ENCODE measurements at regions not wholly inside any gene's neighbourhood (a gene's known extent, or its start where the extent isn't known, plus 50 kb on each side); places are given as distances from the start of the nearest gene placed in this dataset.

DNA sequence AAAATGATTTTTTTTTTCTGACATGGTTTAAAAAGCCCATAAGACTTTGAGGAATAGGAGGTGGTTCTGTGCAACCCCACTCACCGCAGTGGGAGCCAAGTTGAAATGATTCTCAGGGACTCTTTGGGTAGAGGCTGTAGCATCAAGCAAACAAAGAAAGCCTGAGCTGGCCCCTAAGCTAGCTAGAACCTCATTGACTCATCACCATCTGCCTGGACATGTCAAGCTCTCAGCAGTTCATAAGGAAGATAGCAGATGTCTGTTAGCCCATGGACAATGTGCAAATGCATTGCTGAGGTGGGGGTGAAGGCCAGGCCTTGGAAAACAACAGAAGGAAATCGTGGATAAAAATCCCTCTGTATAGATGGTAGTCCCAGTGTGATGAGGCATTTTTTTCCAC, 234.8 kb downstream of the NR2F2 start:
- no peak overlapping the region for H3K27ac ChIP-seq
- H3K4me1 ChIP-seq (replicated peaks): no peaks in the 10 kb centered on the region
- H3K36me3 ChIP-seq: no peaks in the 10 kb centered on the region
- H3K4me3 ChIP-seq: no peak overlapping the region
- H3K27me3 ChIP-seq (replicated peaks): no peaks in the 10 kb centered on the region
- no peaks in the 10 kb centered on the region for H3K9me3 ChIP-seq (replicated peaks)
- DNase-seq (ENCODE audit: low read depth in 1 of 2, low spot score in 2 of 2): no peak

DNA sequence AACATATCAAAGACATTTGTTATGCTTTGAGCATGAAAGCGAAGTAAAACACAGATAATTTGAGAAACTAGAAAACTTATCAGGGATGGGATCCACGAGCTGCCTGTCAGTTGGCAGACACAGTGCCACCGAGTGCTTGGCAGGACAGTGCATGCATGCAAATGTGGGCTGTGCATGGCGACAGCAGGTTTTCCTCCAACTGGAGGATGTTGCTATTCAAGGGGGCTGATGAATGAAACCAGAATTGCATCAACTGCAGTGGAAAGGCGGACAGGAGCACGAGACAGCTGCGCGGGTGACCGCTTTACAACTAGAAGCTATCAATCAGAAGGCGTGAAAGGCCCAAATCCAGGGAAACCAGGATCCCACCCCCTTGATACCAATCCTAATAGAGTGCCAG, 244.3 kb downstream of the NR2F2 start:
- Histone ChIP-seq H3K27me3 (replicated peaks) (no peaks in the 10 kb centered on the region), H3K9me3 (replicated peaks) (no peaks in the 10 kb centered on the region), H3K4me1 (replicated peaks) (no peaks in the 10 kb centered on the region), H3K27ac (no peak overlapping the region), H3K4me3 (no peak overlapping the region), H3K36me3 (no peaks in the 10 kb centered on the region)
- no peak for DNase-seq (ENCODE audit: low read depth in 1 of 2, low spot score in 2 of 2)

DNA sequence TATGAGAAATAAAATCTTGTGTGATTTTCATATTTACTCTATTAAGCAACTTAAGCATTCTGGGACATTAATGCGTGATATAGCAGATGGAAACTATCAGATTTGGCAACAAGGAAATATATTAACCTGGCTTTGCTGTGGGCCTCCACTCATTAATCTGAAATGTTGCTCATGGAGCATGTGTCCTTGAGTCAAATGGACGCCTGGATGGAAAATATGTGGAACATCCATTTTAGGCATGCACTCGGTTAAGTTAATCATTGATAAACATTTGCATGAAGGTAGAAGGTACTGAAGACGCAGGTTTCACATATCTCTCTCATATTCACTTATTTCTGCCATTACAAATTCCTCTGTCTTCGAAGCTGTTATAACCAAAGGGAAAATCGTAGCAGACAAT, 246.1 kb downstream of the NR2F2 start:
- Histone ChIP-seq H3K4me3 (no peak overlapping the region), H3K36me3 (no peaks in the 10 kb centered on the region), H3K9me3 (replicated peaks) (no peaks in the 10 kb centered on the region), H3K4me1 (replicated peaks) (no peaks in the 10 kb centered on the region), H3K27me3 (replicated peaks) (no peaks in the 10 kb centered on the region), H3K27ac (no peak overlapping the region)
- DNase-seq (ENCODE audit: low read depth in 1 of 2, low spot score in 2 of 2): no peak

DNA sequence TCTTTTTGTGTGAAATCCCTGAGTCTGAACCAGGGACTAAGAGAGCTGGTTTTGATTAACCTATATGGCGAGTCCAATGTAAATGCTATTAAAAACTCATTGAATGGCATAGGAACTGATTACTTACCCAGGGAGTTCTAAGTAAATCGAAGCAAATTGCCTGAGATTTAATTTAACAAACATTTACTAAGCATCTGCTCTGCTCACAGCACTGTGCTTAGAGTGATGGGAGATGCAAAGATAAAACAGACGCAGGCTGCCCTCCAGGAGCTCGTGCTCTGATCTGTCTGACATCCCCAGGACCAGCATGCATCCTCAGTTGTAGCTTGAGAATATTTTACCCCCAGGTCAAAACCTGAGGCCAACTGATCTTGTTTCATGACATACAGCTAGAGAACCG, 247.9 kb downstream of the NR2F2 start:
- DNase-seq (ENCODE audit: low read depth in 1 of 2, low spot score in 2 of 2): no peak
- Histone ChIP-seq H3K4me1 (replicated peaks) (no peaks in the 10 kb centered on the region), H3K36me3 (no peaks in the 10 kb centered on the region), H3K4me3 (no peak overlapping the region), H3K27ac (no peak overlapping the region), H3K27me3 (replicated peaks) (no peaks in the 10 kb centered on the region), H3K9me3 (replicated peaks) (no peaks in the 10 kb centered on the region)

DNA sequence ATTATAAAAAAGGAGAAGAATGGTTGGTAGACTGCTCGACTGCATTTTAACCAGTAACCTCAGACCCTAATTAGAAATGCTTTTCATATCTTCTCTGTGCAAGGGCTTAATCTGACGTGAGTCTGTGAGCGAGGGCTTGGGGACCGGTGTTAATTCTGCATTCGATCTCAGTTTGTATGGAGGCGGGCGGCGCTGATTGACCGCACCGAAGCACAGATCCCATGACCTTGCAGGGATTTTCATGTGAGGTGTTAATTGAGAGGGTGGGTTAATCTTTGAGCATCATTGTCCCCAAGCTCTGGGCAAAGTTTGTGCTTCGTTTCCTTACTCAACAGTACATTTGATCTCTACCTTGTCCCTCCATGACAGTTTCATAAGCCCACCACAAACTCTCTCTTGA, 250.9 kb downstream of the NR2F2 start:
- no peaks in the 10 kb centered on the region for H3K9me3 ChIP-seq (replicated peaks)
- no peak overlapping the region for H3K4me3 ChIP-seq
- no peaks in the 10 kb centered on the region for H3K27me3 ChIP-seq (replicated peaks)
- DNase-seq (ENCODE audit: low read depth in 1 of 2, low spot score in 2 of 2): no peak
- no peak overlapping the region for H3K27ac ChIP-seq
- H3K4me1 ChIP-seq (replicated peaks): no peaks in the 10 kb centered on the region
- H3K36me3 ChIP-seq: no peaks in the 10 kb centered on the region

DNA sequence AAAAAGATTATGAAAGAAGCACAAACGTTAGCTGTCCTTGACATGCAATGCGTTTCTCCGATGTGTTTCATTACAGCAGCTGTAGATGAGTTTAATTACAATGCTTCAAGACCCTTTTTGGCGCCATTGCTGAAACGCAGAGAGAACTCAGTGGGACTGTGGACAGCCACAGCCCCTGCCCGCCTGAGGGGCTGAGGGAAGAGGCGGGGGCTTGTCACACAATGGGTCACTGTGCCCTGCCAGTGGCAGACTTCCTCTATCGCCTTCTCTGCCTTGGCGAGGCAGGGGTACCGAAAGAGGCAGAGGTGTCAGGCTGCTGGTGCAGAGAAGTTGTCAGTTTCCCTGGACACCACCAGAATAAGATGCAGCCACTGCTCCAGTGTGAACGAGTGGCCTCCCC, 252.0 kb downstream of the NR2F2 start:
- Histone ChIP-seq H3K27me3 (replicated peaks) (no peaks in the 10 kb centered on the region), H3K27ac (no peak overlapping the region), H3K36me3 (no peaks in the 10 kb centered on the region), H3K4me3 (no peak overlapping the region), H3K4me1 (replicated peaks) (no peaks in the 10 kb centered on the region), H3K9me3 (replicated peaks) (no peaks in the 10 kb centered on the region)
- DNase-seq (ENCODE audit: low read depth in 1 of 2, low spot score in 2 of 2): no peak

DNA sequence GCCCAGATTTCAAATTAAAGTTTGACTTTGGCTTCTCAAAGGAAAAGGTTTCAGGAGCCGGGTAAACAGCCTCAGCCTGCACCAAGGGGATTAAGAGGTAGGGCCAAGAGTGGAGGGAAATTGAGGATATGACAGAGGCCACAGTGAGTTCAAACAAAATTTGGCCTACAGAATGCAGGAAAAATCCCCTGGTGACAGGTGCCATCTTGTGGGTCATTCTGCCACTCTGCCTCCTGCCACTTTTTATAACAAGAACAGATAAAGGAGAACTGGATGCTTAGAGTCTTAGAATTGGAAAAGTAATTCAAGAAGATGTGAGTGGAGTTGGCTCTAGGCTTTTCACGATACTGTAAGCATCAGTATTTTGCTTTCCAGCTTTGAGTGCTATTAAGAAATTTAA, 253.2 kb downstream of the NR2F2 start:
- no peaks in the 10 kb centered on the region for H3K36me3 ChIP-seq
- no peak overlapping the region for H3K4me3 ChIP-seq
- no peaks in the 10 kb centered on the region for H3K9me3 ChIP-seq (replicated peaks)
- H3K4me1 ChIP-seq (replicated peaks): no peaks in the 10 kb centered on the region
- DNase-seq (ENCODE audit: low read depth in 1 of 2, low spot score in 2 of 2): no peak
- no peaks in the 10 kb centered on the region for H3K27me3 ChIP-seq (replicated peaks)
- H3K27ac ChIP-seq: no peak overlapping the region

DNA sequence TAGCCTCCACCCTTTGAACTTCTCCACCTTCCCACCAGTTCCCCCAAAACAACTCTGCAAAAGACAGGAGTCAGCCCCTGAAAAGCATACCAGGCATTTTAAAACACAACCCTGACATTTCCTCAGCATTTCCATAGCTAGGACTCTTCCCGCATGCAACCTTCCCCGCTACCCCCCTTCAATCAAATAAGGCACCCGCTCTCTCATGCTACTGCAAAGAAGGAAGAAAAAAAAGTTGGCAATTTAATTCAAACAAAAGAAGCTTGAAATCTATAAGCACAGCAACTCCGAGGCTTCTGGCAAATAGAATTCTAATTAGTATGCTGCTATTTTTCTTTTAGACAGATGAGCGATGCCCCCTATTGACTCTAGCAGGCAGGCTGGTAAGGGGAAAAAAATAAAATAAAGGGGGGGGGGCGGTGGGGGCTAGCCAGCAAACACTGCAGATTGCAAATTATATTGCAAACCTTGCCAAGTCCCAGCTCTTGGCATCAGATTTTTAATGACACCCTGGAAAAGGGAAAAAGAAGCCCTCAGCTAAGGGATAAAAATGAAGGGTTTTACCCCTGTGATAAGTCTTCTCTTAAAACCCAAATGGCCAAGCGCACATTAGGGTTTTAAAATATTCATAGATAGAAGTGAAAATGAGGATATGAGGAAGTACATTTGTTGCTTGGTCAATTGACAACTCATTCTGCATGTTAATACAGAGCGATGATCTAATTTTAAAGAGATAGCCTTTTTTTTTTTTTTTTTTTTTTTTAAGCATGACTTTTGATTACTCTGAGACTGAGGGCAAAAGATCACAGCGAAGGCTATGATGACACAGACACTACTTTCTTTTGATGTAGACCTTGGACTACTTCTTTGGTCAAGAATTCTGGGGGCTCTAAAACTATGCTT, 255.2 kb downstream of the NR2F2 start:
- no peak overlapping the region for H3K27ac ChIP-seq
- no peak overlapping the region for H3K4me3 ChIP-seq
- DNase-seq (ENCODE audit: low read depth in 1 of 2, low spot score in 2 of 2): no peak
- H3K9me3 ChIP-seq (replicated peaks): no peaks in the 10 kb centered on the region
- no peaks in the 10 kb centered on the region for H3K36me3 ChIP-seq
- H3K27me3 ChIP-seq (replicated peaks): no peaks in the 10 kb centered on the region
- H3K4me1 ChIP-seq (replicated peaks): no peaks in the 10 kb centered on the region

DNA sequence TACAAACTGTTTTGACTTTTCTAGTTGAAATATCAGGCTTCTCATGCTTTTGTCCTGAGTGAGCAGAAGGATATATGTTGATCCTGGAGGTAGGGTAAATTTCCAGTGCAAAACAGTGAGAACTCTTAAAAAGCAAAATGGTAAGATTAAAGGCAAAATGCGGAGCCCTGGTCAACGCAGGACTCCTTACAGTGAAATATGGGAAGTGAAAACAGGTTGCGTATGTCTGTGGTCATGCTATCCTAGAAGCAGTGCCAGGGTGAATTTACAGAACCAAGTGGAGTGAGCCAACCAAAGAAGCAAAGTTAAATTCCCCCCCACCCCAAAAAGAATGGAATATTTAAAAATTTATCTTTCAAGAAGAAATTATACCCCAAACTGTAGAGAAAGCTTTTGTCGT, 256.4 kb downstream of the NR2F2 start:
- no peaks in the 10 kb centered on the region for H3K27me3 ChIP-seq (replicated peaks)
- no peak overlapping the region for H3K27ac ChIP-seq
- no peaks in the 10 kb centered on the region for H3K9me3 ChIP-seq (replicated peaks)
- no peak overlapping the region for H3K4me3 ChIP-seq
- no peak for DNase-seq (ENCODE audit: low read depth in 1 of 2, low spot score in 2 of 2)
- no peaks in the 10 kb centered on the region for H3K36me3 ChIP-seq
- H3K4me1 ChIP-seq (replicated peaks): no peaks in the 10 kb centered on the region

DNA sequence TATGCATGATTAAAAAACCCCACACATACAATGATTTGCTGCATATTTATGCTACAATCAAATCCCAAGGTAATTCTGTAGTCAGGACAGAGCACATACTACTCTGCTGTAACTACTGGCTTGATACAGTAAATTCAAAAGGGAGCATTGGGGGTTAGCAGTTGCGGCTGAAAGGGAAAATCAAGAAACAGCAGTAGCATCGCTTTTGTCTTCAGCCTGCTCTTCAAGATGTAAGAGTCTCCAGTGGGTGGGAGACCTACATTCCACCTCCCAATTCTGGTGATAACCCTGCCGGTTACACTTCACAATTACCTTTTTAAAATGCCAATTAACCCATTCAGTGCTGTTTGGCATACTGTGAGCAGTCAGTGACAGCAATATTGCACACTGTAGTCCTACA, 259.4 kb downstream of the NR2F2 start:
- no peak for DNase-seq (ENCODE audit: low read depth in 1 of 2, low spot score in 2 of 2)
- no peaks in the 10 kb centered on the region for H3K9me3 ChIP-seq (replicated peaks)

DNA sequence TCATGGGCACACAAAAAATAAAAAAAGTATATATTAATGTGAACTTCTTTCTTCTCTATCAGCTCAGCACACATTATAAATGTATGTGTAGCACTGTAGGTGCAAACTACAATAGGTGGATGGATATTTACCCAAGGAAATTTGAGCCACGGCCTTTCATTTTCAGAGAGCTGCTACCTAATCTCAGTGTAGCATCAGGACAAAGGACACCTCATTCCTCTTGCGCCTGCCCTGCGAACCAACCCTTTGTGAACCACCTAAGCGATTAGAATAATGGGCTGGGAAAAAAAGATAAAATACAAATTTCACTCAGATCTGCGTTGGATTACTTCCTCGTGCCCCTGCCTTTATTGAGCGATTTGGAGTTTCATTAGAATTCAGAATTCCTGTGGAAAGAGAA, 263.2 kb downstream of the NR2F2 start:
- no peak overlapping the region for H3K4me3 ChIP-seq

More for the DNA sequence above, 259.4 kb downstream of the NR2F2 start:
- no peaks in the 10 kb centered on the region for H3K27me3 ChIP-seq (replicated peaks)
- H3K4me3 ChIP-seq: no peak overlapping the region
- no peaks in the 10 kb centered on the region for H3K36me3 ChIP-seq
- no peak overlapping the region for H3K27ac ChIP-seq
- no peaks in the 10 kb centered on the region for H3K4me1 ChIP-seq (replicated peaks)

DNA sequence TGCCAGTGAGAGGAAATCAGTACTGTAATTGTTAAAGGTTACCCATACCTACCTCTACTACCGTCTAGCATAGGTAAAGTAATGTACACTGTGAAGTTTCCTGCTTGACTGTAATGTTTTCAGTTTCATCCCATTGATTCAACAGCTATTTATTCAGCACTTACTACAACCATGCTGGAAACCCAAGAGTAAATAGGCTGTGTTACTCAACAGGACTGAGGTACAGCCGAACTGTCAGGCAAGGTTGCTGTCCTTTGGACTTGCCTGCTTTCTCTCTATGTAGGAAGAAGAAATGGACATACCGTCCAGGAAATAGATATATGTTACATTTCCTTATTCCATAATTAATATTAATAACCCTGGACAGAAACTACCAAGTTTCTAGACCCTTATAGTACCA, 265.5 kb downstream of the NR2F2 start:
- no peaks in the 10 kb centered on the region for H3K4me1 ChIP-seq (replicated peaks)
- no peaks in the 10 kb centered on the region for H3K27me3 ChIP-seq (replicated peaks)
- DNase-seq (ENCODE audit: low read depth in 1 of 2, low spot score in 2 of 2): no peak
- H3K27ac ChIP-seq: no peak overlapping the region
- H3K36me3 ChIP-seq: no peaks in the 10 kb centered on the region
- H3K4me3 ChIP-seq: no peak overlapping the region
- H3K9me3 ChIP-seq (replicated peaks): no peaks in the 10 kb centered on the region

More for the DNA sequence above, 263.2 kb downstream of the NR2F2 start:
- no peak for DNase-seq (ENCODE audit: low read depth in 1 of 2, low spot score in 2 of 2)
- no peaks in the 10 kb centered on the region for H3K36me3 ChIP-seq
- H3K4me1 ChIP-seq (replicated peaks): no peaks in the 10 kb centered on the region
- no peaks in the 10 kb centered on the region for H3K9me3 ChIP-seq (replicated peaks)
- H3K27ac ChIP-seq: no peak overlapping the region
- H3K27me3 ChIP-seq (replicated peaks): no peaks in the 10 kb centered on the region

DNA sequence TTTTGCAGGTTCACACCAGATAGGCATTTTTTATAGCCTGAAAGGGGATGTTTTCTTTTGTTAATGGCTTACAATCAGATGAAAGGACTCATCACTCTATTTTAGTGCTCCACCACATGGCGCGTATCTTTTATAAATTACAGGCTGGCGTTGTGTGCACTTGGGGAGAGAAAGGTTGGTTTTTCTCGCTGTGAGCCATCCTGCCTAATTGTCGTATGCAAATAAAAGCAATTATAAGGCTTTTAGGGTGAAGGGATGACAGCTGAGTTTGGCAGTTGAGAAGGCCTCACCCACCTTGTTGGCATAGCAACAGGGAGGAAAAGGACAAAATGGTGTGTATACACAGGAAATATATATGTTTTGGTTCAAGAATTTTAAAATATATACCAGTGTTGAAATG, 268.0 kb downstream of the NR2F2 start:
- H3K4me3 ChIP-seq: no peak overlapping the region

DNA sequence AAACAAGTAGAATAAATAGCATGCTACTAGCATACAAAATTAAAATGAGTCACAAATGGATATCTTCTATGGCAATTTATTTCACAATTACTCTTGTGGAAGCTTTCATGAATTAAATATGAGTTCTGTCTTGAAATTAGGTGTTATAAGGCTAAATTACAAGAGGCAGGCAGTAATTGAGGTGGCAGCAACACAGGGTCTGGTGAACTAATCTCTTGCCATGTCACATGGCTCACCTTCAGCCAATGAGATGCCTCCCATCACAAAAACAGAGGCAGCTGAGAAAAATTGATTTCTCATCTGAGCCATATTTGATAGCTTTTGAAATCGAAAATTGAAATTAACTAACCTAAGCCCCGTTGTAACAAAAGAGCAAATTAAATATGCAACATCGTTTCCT, 268.8 kb downstream of the NR2F2 start:
- Histone ChIP-seq H3K4me3 (no peak overlapping the region), H3K36me3 (no peaks in the 10 kb centered on the region), H3K27me3 (replicated peaks) (no peaks in the 10 kb centered on the region), H3K9me3 (replicated peaks) (no peaks in the 10 kb centered on the region), H3K27ac (no peak overlapping the region), H3K4me1 (replicated peaks) (no peaks in the 10 kb centered on the region)
- no peak for DNase-seq (ENCODE audit: low read depth in 1 of 2, low spot score in 2 of 2)

More for the DNA sequence above, 268.0 kb downstream of the NR2F2 start:
- Histone ChIP-seq H3K36me3 (no peaks in the 10 kb centered on the region), H3K4me1 (replicated peaks) (no peaks in the 10 kb centered on the region), H3K27ac (no peak overlapping the region), H3K9me3 (replicated peaks) (no peaks in the 10 kb centered on the region), H3K27me3 (replicated peaks) (no peaks in the 10 kb centered on the region)
- DNase-seq (ENCODE audit: low read depth in 1 of 2, low spot score in 2 of 2): no peak

DNA sequence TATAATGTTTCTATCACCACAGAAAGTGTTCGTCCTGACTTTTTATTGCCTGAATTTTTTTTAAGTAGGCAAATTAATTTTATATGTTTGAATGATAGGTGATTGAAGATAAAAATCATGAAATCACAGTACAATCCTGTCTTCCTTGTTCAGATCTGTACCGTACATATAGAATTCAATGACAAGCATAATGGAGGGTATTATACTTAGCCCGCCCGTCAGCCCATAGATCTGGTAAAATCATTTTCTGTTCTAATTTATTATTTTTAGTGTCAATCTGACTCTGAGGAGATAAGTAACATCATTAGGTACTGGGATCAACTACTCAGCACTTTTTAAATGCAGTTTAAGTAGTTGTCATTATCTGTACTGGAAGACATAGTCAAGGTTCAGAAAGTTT, 269.9 kb downstream of the NR2F2 start:
- H3K9me3 ChIP-seq (replicated peaks): no peaks in the 10 kb centered on the region
- no peaks in the 10 kb centered on the region for H3K27me3 ChIP-seq (replicated peaks)
- H3K27ac ChIP-seq: no peak overlapping the region
- no peaks in the 10 kb centered on the region for H3K4me1 ChIP-seq (replicated peaks)
- DNase-seq (ENCODE audit: low read depth in 1 of 2, low spot score in 2 of 2): no peak
- no peak overlapping the region for H3K4me3 ChIP-seq
- H3K36me3 ChIP-seq: no peaks in the 10 kb centered on the region
